A549 (cell line): ENCODE measurements at regions not wholly inside any gene's neighbourhood (a gene's known extent, or its start where the extent isn't known, plus 50 kb on each side); places are given as distances from the start of the nearest gene placed in this dataset.

Experiments
- BHLHE40 ChIP-seq: IDR thresholded peaks from 2 replicates; pipeline ENCODE4 v1.6.1; 2012; ENCODE audit warnings: low read depth, low read length, inconsistent platforms
- CHD4 ChIP-seq: fragments of 200-600 bp; sonication (generic); IDR thresholded peaks from 2 replicates; pipeline ENCODE4 v1.6.1; 2016; ENCODE audit warnings: antibody characterized with exemption, mild to moderate bottlenecking, borderline replicate concordance
- E2F6 ChIP-seq: IDR thresholded peaks from 2 replicates; pipeline ENCODE4 v1.6.1; 2012; ENCODE audit warnings: low read depth, borderline replicate concordance
- EHF ChIP-seq: fragments of 250-450 bp; sonication (Bioruptor Pico); IDR thresholded peaks from 2 replicates; pipeline ENCODE4 v1.5.0; 2020; ENCODE audit warnings: mild to moderate bottlenecking
- ELK1 ChIP-seq: fragments of 150-350 bp; IDR thresholded peaks from 2 replicates; pipeline ENCODE4 v1.6.1; 2014; ENCODE audit warnings: low read depth, mild to moderate bottlenecking, low read length
- FOSB ChIP-seq: fragments of 250-450 bp; sonication (Bioruptor Pico); IDR thresholded peaks from 2 replicates; pipeline ENCODE4 v1.5.0; 2020; ENCODE audit warnings: mild to moderate bottlenecking, moderate library complexity
- FOSL2 ChIP-seq, 2 experiments: fragments of 450-650 bp in 1 of 2; fragments of >200 bp in 1 of 2; sonication (Bioruptor Twin) in 1 of 2; formaldehyde crosslinking; IDR thresholded peaks; 2 replicates each; pipeline versions ENCODE4 v1.5.0 to v1.6.1; 2016 to 2020; ENCODE audit warnings: mild to moderate bottlenecking in 1 of 2, moderate library complexity in 1 of 2
- GATA3 ChIP-seq: IDR thresholded peaks from 2 replicates; pipeline ENCODE4 v1.6.1; 2012; ENCODE audit warnings: borderline replicate concordance
- JUN ChIP-seq, 2 experiments: fragments of >200 bp; sonication (Bioruptor Twin); formaldehyde crosslinking; IDR thresholded peaks; 2 replicates in 1 of 2; 3 replicates in 1 of 2; pipeline ENCODE4 v1.6.1; 2016 to 2017
- KDM1A ChIP-seq: fragments of 200-600 bp; sonication (generic); IDR thresholded peaks from 2 replicates; pipeline ENCODE4 v1.6.1; 2016; ENCODE audit warnings: low read depth, mild to moderate bottlenecking
- KDM5A ChIP-seq: fragments of 200-600 bp; sonication (generic); IDR thresholded peaks from 2 replicates; pipeline ENCODE4 v1.6.1; 2016; ENCODE audit warnings: antibody characterized with exemption, mild to moderate bottlenecking
- MAFK ChIP-seq: fragments of 450-650 bp; IDR thresholded peaks from 2 replicates; pipeline ENCODE4 v1.6.1; 2014; ENCODE audit not compliant: partially characterized antibody
- MAZ ChIP-seq: fragments of 150-350 bp; IDR thresholded peaks from 2 replicates; pipeline ENCODE4 v1.6.1; 2014; ENCODE audit warnings: antibody characterized with exemption, low read depth, low read length, borderline replicate concordance
- NFE2L2 ChIP-seq: fragments of 150-350 bp; conservative IDR thresholded peaks from 2 replicates; pipeline ENCODE4 v1.6.1; 2014; ENCODE audit warnings: low read length
- NPAS2 ChIP-seq: fragments of 250-450 bp; sonication (Bioruptor Pico); IDR thresholded peaks from 2 replicates; pipeline ENCODE4 v1.8.0; 2022; ENCODE audit warnings: mild to moderate bottlenecking, moderate library complexity, borderline replicate concordance
- PBX3 ChIP-seq: IDR thresholded peaks from 2 replicates; pipeline ENCODE4 v1.6.1; 2012
- PHF8 ChIP-seq: fragments of 200-600 bp; sonication (generic); IDR thresholded peaks from 2 replicates; pipeline ENCODE4 v1.6.1; 2016; ENCODE audit warnings: low read depth, mild to moderate bottlenecking, antibody characterized with exemption, moderate library complexity, borderline replicate concordance
- POLR2AphosphoS2 ChIP-seq: conservative IDR thresholded peaks from 2 replicates; pipeline ENCODE4 v1.6.1; 2012; ENCODE audit warnings: low read length, improper control_type of control experiment, inconsistent platforms
- RAD21 ChIP-seq, 2 experiments: fragments of >200 bp in 1 of 2; sonication (Bioruptor Twin) in 1 of 2; formaldehyde crosslinking in 1 of 2; IDR thresholded peaks in 1 of 2; conservative IDR thresholded peaks in 1 of 2; 2 replicates in 1 of 2; 3 replicates in 1 of 2; pipeline ENCODE4 v1.6.1; 2012 to 2018; ENCODE audit warnings: inconsistent platforms in 1 of 2
- RCOR1 ChIP-seq: fragments of 150-350 bp; IDR thresholded peaks from 2 replicates; pipeline ENCODE4 v1.6.1; 2014; ENCODE audit warnings: antibody characterized with exemption, low read length, low read depth
- RFX5 ChIP-seq: fragments of 450-650 bp; IDR thresholded peaks from 2 replicates; pipeline ENCODE4 v1.7.1; 2014; ENCODE audit warnings: antibody characterized with exemption, mild to moderate bottlenecking, moderate library complexity
- SREBF2 ChIP-seq: fragments of 450-650 bp; IDR thresholded peaks from 2 replicates; pipeline ENCODE4 v1.6.1; 2014; ENCODE audit warnings: mild to moderate bottlenecking, moderate library complexity
- ZC3H11A ChIP-seq: fragments of 450-650 bp; IDR thresholded peaks from 2 replicates; pipeline ENCODE4 v1.6.1; 2014; ENCODE audit warnings: antibody characterized with exemption, mild to moderate bottlenecking
- ZFP36 ChIP-seq: fragments of 450-650 bp; IDR thresholded peaks from 2 replicates; pipeline ENCODE4 v1.6.1; 2014; ENCODE audit warnings: borderline replicate concordance; ENCODE audit not compliant: partially characterized antibody
- ZSCAN20 ChIP-seq: fragments of 250-450 bp; sonication (Bioruptor Pico); IDR thresholded peaks from 2 replicates; pipeline ENCODE4 v1.8.0; 2022; ENCODE audit warnings: mild to moderate bottlenecking, moderate library complexity
- TF ChIP-seq, protein P1 (sequence below): fragments of 250-450 bp; sonication (Bioruptor Pico); IDR thresholded peaks from 2 replicates; pipeline ENCODE4 v1.5.0; 2021; ENCODE audit warnings: mild to moderate bottlenecking, moderate library complexity, borderline replicate concordance
- TF ChIP-seq, protein P2 (sequence below): fragments of >200 bp; sonication (Bioruptor Twin); formaldehyde crosslinking; IDR thresholded peaks from 3 replicates; pipeline ENCODE4 v1.5.1; 2016
- TF ChIP-seq, protein P3 (sequence below): fragments of 250-450 bp; sonication (Bioruptor Pico); IDR thresholded peaks from 2 replicates; pipeline ENCODE4 v1.5.0; 2020; ENCODE audit warnings: low read depth, mild to moderate bottlenecking, moderate library complexity
- TF ChIP-seq, protein P4 (sequence below): fragments of >200 bp; sonication (Bioruptor Twin); formaldehyde crosslinking; IDR thresholded peaks from 2 replicates; pipeline ENCODE4 v1.6.1; 2016
- TF ChIP-seq, protein P5 (sequence below): fragments of >200 bp; sonication (Bioruptor Twin); formaldehyde crosslinking; IDR thresholded peaks from 3 replicates; pipeline ENCODE4 v1.6.1; 2016
- TF ChIP-seq, protein P6 (sequence below): fragments of 450-650 bp; IDR thresholded peaks from 2 replicates; pipeline ENCODE4 v1.6.1; 2014; ENCODE audit warnings: antibody characterized with exemption

GRCh38 chr4:128386761-128387599 is 99.4 kb upstream of the PGRMC2 start (continued):
- TF ChIP-seq ELK1 (no peak), FOSB (CRISPR knock-in tag) (no peak), SREBF2 (no peak), POLR2AphosphoS2 (no peak), PHF8 (no peak), RAD21 (conservative IDR thresholded peaks at IDR 0.05 in 1 of 2, IDR thresholded peaks at IDR 0.05 in 1 of 2) (peak; percentile 39 to 43), NPAS2 (CRISPR knock-in tag) (no peak), BHLHE40 (no peak), PBX3 (peak; percentile 76), RFX5 (no peak), ZFP36 (no peak), JUN (IDR thresholded peaks at IDR 0.05) (peak; percentile 73 to 74; a peak in 3 of 5 replicates), NFE2L2 (no peak), FOSL2 (IDR thresholded peaks at IDR 0.05) (peak; percentile 72), FOSL2 (CRISPR knock-in tag; IDR thresholded peaks at IDR 0.05) (peak; percentile 92), CHD4 (no peak), KDM1A (no peak), E2F6 (peak; percentile 68; the same call in 1 of the 2 replicates), RCOR1 (no peak), MAZ (no peak), ZSCAN20 (CRISPR knock-in tag) (no peak), EHF (no peak), ZC3H11A (no peak), KDM5A (no peak), MAFK (no peak), GATA3 (peak; percentile 90)
- TF ChIP-seq, protein P1, sequence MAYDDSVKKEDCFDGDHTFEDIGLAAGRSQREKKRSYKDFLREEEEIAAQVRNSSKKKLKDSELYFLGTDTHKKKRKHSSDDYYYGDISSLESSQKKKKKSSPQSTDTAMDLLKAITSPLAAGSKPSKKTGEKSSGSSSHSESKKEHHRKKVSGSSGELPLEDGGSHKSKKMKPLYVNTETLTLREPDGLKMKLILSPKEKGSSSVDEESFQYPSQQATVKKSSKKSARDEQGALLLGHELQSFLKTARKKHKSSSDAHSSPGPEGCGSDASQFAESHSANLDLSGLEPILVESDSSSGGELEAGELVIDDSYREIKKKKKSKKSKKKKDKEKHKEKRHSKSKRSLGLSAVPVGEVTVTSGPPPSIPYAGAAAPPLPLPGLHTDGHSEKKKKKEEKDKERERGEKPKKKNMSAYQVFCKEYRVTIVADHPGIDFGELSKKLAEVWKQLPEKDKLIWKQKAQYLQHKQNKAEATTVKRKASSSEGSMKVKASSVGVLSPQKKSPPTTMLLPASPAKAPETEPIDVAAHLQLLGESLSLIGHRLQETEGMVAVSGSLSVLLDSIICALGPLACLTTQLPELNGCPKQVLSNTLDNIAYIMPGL = no peak
- TF ChIP-seq, protein P2, sequence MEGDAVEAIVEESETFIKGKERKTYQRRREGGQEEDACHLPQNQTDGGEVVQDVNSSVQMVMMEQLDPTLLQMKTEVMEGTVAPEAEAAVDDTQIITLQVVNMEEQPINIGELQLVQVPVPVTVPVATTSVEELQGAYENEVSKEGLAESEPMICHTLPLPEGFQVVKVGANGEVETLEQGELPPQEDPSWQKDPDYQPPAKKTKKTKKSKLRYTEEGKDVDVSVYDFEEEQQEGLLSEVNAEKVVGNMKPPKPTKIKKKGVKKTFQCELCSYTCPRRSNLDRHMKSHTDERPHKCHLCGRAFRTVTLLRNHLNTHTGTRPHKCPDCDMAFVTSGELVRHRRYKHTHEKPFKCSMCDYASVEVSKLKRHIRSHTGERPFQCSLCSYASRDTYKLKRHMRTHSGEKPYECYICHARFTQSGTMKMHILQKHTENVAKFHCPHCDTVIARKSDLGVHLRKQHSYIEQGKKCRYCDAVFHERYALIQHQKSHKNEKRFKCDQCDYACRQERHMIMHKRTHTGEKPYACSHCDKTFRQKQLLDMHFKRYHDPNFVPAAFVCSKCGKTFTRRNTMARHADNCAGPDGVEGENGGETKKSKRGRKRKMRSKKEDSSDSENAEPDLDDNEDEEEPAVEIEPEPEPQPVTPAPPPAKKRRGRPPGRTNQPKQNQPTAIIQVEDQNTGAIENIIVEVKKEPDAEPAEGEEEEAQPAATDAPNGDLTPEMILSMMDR = no peak
- TF ChIP-seq, protein P3, sequence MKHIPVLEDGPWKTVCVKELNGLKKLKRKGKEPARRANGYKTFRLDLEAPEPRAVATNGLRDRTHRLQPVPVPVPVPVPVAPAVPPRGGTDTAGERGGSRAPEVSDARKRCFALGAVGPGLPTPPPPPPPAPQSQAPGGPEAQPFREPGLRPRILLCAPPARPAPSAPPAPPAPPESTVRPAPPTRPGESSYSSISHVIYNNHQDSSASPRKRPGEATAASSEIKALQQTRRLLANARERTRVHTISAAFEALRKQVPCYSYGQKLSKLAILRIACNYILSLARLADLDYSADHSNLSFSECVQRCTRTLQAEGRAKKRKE = peak; percentile 57; the same call in 1 of the 2 replicates
- TF ChIP-seq, protein P4, sequence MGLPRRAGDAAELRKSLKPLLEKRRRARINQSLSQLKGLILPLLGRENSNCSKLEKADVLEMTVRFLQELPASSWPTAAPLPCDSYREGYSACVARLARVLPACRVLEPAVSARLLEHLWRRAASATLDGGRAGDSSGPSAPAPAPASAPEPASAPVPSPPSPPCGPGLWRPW = no peak
- TF ChIP-seq, protein P5, sequence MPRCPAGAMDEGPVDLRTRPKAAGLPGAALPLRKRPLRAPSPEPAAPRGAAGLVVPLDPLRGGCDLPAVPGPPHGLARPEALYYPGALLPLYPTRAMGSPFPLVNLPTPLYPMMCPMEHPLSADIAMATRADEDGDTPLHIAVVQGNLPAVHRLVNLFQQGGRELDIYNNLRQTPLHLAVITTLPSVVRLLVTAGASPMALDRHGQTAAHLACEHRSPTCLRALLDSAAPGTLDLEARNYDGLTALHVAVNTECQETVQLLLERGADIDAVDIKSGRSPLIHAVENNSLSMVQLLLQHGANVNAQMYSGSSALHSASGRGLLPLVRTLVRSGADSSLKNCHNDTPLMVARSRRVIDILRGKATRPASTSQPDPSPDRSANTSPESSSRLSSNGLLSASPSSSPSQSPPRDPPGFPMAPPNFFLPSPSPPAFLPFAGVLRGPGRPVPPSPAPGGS = peak; percentile 55; the same call in 1 of the 3 replicates
- TF ChIP-seq, protein P6, sequence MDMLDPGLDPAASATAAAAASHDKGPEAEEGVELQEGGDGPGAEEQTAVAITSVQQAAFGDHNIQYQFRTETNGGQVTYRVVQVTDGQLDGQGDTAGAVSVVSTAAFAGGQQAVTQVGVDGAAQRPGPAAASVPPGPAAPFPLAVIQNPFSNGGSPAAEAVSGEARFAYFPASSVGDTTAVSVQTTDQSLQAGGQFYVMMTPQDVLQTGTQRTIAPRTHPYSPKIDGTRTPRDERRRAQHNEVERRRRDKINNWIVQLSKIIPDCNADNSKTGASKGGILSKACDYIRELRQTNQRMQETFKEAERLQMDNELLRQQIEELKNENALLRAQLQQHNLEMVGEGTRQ = no peak
